ENCODE measurements at regions not wholly inside any gene's neighbourhood (a gene's known extent, or its start where the extent isn't known, plus 50 kb on each side); places are given as distances from the start of the nearest gene placed in this dataset.
A peak's percentile ranks its signal among the peaks of the same experiment; 100 is the strongest.
"Not testable (repeated sequence)": the region's sequence is repeated elsewhere in the genome, so short reads cannot be mapped to it uniquely, and the experiment has no call there.

DNA sequence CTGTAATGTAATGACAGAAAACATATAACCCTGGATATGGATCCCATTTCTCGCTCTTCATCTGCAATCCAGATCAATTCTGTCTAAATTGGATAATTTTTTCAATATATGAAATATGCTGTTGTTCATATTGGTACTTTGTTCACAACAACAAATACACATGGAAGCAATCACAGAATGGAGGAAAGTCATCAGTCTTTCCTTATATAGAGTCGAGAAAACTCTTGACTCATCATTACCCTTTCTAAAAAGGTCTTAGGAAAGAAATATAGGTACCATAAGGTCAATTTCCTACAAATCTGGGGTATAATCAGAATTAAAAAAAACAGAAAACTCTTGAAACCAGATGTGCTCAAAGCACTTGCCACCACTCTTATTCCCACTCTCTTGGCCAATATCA lies 677.6 kb upstream of the ID4 start:
- no peak for DNase-seq

DNA sequence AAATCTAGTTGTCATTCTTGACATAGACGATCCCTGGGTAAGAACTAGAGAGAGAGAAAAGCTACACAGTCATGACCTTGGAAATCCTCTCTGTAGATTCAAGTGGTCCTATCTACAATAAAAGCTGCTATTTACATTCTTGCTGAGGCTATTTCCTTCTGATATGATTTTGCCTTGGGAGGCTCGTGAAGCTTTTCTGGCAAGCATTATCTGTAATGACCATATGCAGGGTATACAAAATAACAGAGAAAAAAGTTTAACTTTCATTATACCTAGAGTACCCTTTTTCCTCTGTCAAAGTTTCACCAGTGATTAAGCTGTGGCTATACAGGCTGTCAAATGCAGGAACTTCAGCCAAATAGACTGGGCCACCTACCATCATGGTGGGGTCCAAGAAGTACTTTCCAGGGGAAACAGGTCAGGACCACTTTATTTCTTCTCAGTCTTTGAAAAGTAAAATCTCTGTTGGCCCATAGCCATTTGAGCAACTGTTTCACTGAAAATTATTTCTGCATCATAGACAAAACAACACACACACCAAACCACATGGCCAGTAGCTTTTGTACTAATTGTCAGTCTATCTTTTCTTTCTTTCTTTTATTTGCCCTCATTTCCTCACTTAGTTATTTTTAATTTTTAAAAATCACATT lies 677.0 kb upstream of the ID4 start:
- DNase-seq: no peak

DNA sequence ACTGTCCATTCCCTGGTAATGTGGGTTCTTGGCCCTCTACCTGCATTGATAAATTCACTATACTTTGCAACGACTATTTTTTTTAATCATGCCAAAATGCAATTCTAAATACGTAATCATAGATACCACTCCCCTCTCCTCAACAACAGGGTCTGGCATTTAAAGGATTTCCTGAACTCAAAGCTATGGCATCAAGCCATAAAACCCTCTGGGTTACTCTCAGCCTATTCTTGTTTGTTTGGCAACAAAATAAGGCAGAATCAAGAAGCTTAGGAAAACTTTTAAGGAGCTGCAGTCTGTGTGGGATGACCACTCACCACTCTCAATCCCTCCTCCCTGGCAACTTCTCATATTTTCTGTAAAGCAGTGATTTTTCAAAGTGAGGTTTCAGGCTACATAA lies 669.9 kb upstream of the ID4 start:
- no peak for DNase-seq

DNA sequence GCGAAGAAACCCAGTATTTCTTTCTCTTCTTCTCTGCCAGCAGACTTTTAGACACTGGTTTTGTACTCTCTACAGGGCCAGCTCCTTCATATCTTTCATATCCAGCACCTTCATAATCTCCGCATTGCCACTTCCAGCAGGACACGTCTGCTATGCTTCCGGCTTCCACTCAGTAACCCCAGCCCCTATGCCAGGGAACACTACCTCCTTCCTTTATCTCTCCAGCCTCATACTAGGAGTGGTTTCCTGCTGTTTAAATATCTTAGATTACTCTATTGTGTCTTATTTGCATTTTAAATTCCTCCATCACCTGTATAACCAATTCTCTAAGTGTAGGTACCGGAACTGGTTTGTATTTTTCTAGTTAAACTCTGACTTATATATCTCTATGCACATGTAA lies 667.8 kb upstream of the ID4 start:
- DNase-seq: no peak

DNA sequence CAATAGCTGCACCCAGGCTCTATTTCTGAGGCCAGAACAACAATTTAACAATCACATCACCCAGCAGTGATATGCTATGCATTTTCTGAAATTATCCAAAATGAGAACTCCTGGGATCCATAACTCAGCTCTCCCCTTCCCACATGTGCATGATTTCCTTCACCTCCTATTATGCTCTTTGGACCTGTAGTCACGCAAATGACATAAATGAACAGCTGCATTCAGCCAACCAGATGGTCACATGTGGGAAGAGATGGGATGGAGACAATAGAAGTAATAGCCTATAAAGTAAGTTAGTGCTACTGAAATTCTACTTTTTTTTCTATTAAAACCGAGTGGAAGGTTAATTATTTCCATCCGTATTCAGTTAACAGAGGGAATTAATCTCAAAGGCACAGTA lies 662.1 kb upstream of the ID4 start:
- DNase-seq: no peak

DNA sequence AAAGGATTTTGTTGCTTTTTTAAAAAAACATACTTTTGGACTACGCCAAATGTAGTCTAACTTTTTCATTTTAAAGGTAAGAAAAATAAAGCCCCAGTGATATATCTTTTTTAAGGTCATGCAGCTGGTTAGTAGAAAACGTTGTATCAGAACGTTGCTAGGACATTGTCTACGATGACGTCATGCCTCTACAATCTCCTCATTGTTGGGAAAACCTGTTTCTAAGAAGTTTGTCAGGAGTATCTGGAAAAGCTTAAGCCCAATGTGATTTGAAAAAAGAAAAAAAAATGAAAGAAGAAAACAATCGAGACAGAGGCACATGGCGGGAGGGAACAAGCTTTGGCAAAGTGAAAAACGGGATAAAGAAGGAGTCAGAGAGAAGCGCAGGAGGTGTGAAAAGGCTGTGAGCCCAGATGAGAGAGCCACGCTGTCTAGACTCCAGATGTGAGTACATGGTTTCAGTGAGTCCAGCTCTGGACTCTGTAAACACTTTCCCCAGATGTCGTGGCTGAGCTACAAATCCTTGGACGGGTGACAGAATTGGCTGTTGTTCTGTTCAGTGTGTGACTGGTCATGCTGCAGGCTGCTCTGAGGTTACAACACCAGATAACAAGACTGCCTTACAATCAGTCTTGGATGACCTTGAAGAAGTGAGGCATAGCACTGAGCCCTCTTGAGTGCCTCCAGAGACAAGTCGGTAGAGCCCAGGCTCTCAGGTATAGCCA lies 656.7 kb upstream of the ID4 start:
- no peak for DNase-seq

DNA sequence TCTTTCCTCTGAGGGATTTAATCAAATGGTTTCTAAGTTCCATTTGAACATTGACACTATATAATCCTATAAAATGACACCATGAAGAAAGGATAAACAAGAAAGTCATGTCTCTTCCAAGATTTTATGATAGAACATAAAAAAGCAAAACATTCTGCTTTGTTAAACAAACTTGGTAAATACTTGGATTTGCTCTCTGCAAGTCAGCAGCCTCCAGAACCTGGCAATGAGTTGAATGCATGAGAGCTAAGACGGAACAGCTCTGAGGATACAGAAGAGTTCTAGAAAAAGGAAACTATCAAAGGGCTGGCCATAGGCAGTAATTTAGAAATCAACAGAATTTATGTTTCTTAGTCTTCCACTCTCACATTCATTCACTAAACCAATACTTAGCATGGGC lies 656.0 kb upstream of the ID4 start:
- DNase-seq: no peak

DNA sequence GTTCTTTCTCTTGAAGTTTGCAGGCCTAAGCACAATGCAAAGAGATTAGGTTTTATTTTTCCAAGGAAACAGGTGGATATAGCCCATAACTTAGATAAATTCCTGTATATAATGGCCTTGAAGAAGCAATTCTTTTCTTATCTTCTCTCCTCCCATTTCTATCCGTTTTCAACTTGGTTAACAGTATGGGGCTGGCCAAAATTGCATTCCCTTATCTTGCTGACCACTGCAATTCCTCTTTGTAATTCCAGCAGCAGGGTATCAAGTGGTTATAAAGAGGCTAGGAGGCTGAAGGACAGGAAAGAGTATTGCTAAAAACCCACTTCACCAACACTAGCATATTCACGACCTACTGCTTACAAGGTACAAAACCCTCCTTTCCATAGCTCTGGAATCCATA lies 643.5 kb upstream of the ID4 start:
- no peak for DNase-seq

DNA sequence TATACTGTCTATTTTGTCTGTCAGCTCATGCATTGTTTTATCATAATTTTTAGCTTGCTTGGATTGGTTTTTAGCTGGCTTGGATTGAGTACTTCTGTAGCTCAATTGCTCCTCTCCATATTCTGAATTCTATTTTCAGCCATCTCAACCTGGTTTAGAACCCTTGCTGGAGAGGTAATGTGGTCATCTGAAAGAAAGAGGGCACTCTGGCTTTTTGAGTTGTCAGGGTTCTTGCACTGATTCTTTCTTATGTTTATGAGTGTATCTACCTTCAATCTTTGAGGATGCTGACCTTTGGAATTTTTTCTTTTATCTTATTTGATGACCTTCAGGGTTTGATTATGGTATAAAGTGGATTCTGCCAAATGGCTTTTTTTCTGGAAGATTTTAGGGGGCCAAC lies 632.7 kb upstream of the ID4 start:
- DNase-seq: no peak

DNA sequence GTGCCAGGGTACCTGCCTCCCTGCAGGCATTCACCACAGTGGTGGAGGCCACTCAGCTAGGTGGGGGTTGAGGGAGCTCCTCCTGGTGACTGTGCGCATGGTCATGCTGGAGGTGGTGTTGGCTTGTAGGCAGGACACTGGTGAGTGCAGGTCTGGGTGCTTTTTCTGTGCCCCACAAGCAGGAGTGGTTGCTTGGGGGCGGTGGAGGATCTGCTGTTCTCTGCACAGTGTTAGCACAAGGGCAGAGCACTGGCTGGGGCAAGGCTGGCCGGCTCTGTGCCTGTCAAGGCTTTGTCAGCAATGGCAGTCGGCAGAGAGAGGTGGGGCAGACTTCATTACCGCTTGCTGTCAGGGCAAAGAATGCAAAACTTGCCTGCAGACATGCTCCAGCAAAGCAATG lies 632.1 kb upstream of the ID4 start:
- DNase-seq: no peak

DNA sequence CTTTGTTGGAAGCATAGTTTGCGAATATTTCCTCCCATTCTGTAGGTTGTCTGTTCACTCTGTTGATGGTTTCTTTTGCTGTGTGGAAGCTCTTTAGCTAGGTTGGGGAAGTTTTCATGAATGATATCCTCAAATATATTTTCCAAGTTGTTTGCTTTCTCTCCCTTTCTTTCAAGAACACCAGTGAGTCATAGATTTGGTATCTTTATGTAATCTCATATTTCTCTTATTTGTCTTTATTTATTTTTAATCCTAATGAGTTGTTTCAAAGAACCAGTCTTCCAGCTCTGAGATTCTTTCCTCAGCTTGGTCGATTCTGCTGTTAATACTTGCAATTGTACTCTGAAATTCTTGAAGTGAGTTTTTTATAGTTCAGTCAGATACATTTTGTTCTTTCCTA lies 628.0 kb upstream of the ID4 start:
- DNase-seq: no peak

DNA sequence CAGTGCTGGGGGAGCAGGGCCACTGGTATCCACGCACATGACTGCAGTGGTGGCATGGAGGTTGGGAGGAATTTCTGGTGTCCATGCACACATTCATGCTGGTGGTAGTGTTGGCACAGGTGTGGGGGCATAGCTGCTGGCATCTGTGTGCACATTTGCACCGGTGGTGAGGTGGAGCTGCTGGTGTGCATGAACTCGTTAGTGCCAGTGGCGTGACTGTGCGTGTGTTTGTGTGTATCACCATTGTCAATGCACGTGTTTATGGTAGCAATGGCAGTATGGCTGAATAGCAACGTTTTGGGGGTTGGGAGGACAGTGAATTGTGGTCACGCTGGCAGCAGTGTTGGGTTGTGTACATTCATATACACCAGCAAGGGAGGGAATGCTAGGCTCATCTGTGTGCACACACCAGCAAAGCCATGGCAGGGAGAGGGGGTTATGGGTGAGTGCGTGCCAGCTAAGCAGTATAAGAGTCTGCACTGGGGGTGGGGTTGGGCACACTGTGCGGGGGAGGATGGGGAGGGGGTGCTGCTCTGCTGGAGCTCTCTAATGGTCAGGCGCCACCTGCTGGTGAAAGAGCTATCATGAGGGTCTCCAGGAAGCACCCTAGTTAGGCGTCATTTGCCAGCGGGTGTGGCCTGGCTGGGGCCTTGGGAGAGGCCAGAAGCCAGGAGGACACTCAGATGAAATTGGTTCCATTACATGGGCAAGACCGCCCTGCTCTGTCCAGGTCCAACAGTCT lies 626.1 kb upstream of the ID4 start:
- no peak for DNase-seq

DNA sequence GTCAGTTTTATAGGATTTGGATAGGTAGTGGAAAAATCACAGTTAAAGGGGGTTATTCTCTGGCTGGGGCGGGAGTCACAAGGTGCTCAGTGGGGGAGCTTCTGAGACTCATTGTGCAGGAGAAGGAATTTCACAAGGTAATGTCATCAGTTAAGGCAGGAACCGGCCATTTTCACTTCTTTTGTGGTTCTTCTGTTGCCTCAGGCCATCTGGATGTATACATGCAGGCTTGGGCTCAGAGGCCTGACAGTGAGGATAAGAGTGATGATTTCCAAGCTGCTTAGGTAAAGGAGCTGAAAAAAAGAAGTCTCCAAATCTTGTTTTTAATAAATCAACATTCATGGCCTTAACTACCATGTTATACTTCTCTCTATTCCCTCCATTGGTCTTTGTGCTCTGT lies 622.9 kb upstream of the ID4 start:
- DNase-seq: no peak

DNA sequence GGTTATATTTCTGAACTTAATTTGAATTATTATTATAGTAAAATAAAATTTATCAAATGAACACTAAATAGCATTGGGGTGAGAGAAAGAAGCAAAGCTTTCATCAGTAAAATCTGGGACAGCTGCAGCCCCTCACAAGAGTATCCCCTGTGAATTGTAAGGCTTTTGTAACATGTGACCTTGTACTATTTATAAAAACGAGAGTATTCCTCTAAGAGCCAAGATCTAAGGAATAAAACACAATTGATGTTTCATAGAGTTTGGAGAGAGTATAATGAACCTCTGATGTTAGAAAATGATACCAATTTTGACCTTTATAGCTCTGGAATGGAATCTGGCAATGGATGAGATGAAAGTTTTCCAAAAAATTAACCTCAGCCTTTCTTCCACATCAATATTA lies 617.2 kb upstream of the ID4 start:
- DNase-seq: no peak

DNA sequence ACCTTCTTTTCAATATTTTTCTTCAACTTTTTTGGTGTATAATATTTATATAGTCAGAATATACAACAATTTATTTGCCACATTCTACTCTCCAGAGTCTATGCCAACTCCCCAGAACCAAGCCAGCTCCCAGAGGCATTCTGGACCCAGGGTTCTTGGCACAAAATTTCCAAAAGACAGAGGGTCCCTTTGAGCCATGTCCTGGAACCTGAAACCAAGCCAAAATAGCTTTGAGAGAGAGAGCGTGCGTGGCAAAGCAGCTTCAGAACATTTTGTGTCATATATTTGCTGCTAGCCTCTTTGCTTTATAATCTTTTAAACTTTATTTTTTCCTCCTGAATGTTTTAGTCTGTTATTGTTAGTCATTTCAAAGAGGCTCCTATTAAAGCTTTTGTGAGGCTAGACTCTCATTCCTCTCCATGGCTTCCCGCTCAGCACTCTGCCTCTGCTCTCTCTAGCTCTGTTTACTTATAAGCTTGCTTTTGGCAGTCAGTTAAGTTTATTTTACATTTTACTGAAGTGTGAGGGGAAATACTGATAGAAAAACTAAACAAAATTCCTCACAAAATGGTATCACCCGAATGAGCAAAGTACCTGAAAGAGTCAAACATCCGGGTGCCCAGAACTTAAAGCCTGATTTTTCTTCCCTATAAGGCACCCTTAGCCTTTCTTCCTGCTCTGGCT lies 605.1 kb upstream of the ID4 start:
- DNase-seq: no peak

DNA sequence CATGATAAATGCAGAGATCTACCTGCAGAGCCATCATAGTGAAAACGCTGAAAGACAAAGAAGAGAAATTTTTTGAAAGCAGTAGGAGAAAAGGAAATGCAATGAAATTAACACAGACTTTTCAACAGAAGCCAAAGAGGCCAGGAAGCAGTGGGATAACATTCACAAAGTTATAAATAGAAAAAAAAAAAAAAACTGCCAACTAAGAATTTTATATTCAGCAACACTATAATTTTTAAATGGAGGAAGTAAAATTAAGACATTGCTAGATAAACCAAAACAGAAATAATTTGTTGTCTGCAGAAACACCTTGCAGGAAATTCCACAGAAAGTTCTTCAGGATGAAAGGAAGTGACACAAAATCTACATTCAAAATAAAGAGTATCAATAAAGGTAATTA lies 591.5 kb upstream of the ID4 start:
- no peak for DNase-seq

DNA sequence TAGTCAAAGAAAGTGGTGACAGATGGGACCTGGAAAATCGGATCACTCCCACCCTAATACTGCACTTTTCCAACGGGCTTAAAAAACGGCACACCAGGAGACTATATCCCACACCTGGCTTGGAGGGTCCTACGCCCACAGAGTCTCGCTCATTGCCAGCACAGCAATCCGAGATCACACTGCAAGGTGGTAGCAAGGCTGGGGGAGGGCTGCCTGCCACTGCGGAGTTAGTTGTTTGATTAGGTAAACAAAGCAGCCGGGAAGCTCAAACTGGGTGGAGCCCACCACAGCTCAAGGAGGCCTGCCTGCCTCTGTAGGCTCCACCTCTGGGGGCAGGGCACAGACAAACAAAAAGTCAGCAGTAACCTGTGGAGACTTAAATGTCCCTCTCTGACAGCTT lies 590.0 kb upstream of the ID4 start:
- not testable (repeated sequence) for DNase-seq

DNA sequence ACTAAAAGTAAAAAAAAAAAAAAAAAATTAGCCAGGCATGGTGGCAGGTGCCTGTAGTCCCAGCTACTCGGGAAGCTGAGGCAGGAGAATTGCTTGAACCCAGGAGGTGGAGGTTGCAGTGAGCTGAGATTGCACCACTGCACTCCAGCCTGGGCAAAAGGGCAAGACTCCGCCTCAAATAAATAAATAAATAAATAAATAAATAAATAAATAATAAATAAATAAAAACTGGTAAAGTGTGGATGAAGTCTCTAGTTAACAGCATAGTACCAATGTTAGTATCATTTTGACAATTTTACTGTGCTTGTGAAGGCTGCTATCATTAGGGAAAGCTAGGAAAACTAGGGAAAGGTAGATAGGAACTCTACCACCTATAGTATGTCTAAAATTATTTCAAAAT lies 581.0 kb upstream of the ID4 start:
- DNase-seq: not testable (repeated sequence)

DNA sequence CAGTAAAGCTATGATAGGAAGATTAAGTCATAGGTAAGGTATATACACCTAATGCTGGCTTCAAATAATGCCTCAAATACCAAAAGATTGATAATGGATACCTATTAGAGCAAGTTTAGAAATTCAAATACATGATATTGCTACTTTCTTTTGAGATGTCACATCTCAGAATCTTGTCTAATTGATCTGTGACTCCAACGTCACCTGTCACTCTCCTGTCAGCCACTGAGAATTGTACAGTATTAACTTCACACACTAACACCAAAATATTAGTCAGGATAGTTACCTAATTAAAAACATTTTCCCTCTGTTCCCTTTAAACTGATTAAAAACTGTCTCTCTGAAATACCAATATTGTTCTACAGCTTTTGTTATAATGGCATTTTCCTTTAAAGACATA lies 575.5 kb upstream of the ID4 start:
- no peak for DNase-seq

DNA sequence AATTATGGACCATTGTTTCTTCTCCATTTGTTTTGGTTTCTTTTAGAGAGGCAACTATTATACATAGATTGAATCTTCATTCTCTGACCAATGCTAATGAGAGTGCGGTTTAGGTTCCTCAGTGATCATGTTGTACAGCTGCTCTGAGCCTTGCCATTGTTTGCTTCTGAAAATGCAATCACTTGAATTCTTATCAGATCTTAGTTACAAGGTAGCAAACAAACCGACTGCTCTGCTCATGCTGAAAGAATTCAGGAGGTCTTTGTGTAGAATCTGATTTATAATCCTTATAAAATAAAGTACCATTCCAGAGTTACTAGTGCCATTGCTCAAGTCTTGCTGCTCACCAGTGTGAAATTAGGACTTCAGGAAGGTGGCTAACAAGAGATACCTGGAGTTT lies 569.1 kb upstream of the ID4 start:
- peak; percentile 51 for DNase-seq

DNA sequence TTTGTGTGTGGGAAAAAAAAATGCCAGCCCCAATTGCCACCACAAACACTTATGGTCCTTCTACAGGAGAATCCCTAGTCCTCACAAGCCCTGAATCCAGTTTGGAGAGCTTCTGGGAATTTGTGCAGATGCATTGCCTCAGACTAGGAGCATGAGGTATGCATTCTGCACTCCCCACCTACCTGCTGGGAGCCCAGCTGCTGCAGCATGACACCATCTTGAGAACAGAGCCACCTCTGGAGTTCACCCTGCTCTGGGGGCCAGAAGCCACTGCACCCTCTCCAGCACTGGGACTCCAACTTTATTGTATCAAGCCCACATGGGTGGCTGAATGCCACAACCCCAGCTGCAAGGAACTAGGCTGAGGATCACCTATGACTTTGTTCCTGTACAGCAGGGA lies 568.5 kb upstream of the ID4 start:
- no peak for DNase-seq

DNA sequence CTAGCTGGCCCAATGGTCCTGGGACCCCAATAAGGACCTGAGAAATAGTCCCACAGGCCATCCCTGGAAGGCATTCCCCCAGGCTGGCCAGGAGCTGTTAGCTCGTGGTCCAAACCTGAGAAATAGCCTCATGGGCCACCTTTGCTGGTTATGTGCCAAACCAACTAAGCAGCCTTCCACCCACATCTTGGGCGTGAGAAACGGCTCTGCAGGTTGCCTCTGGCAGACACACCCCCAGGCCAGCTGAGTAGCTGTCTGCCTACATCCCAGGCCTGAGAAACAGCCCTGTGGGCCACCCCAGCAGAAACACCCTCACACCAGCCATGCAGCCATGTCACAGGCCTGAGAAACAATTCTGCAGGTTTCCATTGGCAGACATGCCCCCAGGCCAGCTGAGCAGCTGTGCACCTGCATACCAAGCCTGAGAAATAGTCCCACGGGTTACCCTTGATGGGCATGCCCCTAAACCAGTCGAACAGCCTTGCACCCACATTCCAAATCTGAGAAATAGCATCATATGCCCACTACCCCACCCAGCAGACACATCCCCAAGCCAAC lies 567.8 kb upstream of the ID4 start:
- DNase-seq: no peak

DNA sequence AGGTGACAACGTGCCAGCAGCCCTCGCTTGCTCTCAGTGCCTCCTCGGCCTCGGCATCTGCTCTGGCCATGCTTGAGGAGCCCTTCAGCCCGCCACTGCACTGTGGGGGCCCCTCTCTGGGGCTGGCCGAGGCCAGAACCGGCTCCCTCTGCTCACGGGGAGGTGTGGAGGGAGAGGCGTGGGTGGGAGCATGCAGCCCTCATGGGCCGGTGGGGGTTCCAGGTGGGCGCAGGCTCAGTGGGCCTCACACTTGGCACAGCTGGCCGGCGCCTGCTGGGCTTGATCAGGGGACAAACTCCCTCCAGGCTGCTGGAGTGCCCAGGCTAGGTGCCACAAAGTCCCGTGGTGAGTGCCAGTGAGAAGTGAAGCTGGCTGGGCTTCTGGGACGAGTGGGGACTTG lies 566.6 kb upstream of the ID4 start:
- no peak for DNase-seq

DNA sequence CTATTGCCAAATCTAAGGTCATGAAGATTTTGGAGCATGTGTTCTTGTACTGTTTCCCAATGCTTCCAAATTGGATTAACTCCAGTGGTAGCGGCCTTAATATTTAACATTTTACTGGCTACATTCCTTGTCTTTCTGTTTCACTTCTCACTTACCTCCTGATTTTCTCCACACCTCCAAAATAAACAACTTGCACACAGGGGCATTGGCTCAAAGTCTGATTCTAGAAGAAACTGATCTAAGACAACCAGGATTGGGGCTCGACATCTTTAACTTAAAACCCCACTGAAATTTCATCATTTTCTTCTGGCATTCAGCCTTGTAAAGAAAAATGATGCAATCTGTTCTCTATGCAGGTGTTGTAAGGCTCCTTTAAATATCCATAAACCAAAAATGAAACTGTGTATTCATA lies 557.9 kb upstream of the ID4 start:
- DNase-seq: no peak

Measured in DMS79 treated with DMSO at 0.1 percent for 48 hours (cell line).